ENCODE measurements at regions not wholly inside any gene's neighbourhood (a gene's known extent, or its start where the extent isn't known, plus 50 kb on each side); places are given as distances from the start of the nearest gene placed in this dataset.

- TF ChIP-seq, protein P1, sequence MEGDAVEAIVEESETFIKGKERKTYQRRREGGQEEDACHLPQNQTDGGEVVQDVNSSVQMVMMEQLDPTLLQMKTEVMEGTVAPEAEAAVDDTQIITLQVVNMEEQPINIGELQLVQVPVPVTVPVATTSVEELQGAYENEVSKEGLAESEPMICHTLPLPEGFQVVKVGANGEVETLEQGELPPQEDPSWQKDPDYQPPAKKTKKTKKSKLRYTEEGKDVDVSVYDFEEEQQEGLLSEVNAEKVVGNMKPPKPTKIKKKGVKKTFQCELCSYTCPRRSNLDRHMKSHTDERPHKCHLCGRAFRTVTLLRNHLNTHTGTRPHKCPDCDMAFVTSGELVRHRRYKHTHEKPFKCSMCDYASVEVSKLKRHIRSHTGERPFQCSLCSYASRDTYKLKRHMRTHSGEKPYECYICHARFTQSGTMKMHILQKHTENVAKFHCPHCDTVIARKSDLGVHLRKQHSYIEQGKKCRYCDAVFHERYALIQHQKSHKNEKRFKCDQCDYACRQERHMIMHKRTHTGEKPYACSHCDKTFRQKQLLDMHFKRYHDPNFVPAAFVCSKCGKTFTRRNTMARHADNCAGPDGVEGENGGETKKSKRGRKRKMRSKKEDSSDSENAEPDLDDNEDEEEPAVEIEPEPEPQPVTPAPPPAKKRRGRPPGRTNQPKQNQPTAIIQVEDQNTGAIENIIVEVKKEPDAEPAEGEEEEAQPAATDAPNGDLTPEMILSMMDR (IDR thresholded peaks at IDR 0.05; ENCODE audit: low read length) = no peak
- no peak for TF ChIP-seq EZH2 (IDR thresholded peaks at IDR 0.05; ENCODE audit: borderline replicate concordance, low read length)
Measured at GRCh38 chr9:27712806-27713205, 139.5 kb upstream of the C9orf72 start.
